ENCODE measurements at regions not wholly inside any gene's neighbourhood (a gene's known extent, or its start where the extent isn't known, plus 50 kb on each side); places are given as distances from the start of the nearest gene placed in this dataset.
A peak's percentile ranks its signal among the peaks of the same experiment; 100 is the strongest.

GRCh38 chr2:215831296-215831913 is 181.9 kb downstream of the MREG start:
- H3K9me1 ChIP-seq (ENCODE audit: control insufficient read depth, insufficient read depth, low read length) = no peaks in the 10 kb centered on the region
- no peaks in the 10 kb centered on the region for H3K79me2 ChIP-seq (ENCODE audit: control insufficient read depth, insufficient read depth, low read length)
- FAIRE-seq (peak; percentile 86), ATAC-seq (peak; percentile 62), DNase-seq (ENCODE audit: extremely low read depth in 1 of 4, low spot score in 3 of 4) (peak in 2 of 4 experiments; percentile 24 to 59)
- no TSS peak for BruUV-seq (replicated peaks)
- H2AFZ ChIP-seq (ENCODE audit: low read depth, low read length) = peak overlapping the region; percentile 89
- H3K4me1 ChIP-seq (replicated peaks in 1 of 2; ENCODE audit: control insufficient read depth in 2 of 2, insufficient read depth in 2 of 2, low read length in 2 of 2) = peaks cover 6 to 37% of the 10 kb centered on the region in 2 experiments; a peak in 3 of 5 replicates
- peaks cover 5% of the 10 kb centered on the region; the same call in 1 of the 2 replicates for H3K9me3 ChIP-seq (replicated peaks; ENCODE audit: control insufficient read depth, insufficient read depth, low read depth, low read length)
- intact Hi-C loops (cut with micrococcal nuclease) (loop anchor here (2.0 to 5.0 kb wide), 3 partner anchors 59 to 377 kb away; no protein-coding TSS in a partner anchor), in situ Hi-C loops (cut with MboI) (no loop called here)
- no peaks in the 10 kb centered on the region; the same call in 2 of the 3 replicates for H3K36me3 ChIP-seq (ENCODE audit: control insufficient read depth, insufficient read depth, low read length)
- peak overlapping the region; percentile 40 to 64; a peak in 3 of 4 replicates for H3K9ac ChIP-seq (ENCODE audit: insufficient read depth in 1 of 2, low read depth in 2 of 2, low read length in 2 of 2)
- CTCF ChIA-PET (ENCODE audit: low intra/inter-chr PET ratio) = no interaction called here
- H3K4me3 ChIP-seq = no peak overlapping the region
- POLR2A ChIA-PET = interaction anchor here (0.6 kb wide), 3 partner anchors 20 to 1577 kb away, joined by 3 to 4 read pairs (median 3); no protein-coding TSS in a partner anchor
- 11% methylated on average over 5 of the region's 5 CpGs for WGBS (ENCODE audit: insufficient coverage, low coverage, missing lambda C conversion rate)
- peak overlapping the region; percentile 66 for H3K4me2 ChIP-seq (ENCODE audit: insufficient read depth, low read length)
- H4K20me1 ChIP-seq (replicated peaks; ENCODE audit: control insufficient read depth, insufficient read depth, low read length) = no peaks in the 10 kb centered on the region
- peak overlapping the region; percentile 88 for H3K27ac ChIP-seq (ENCODE audit: extremely low read depth, low read depth, low read length)
- no peaks in the 10 kb centered on the region for H3K27me3 ChIP-seq (ENCODE audit: control insufficient read depth in 2 of 2, insufficient read depth in 2 of 2, low read length in 2 of 2)
- TF ChIP-seq STAT5A (IDR thresholded peaks at IDR 0.05; ENCODE audit: borderline replicate concordance, low read length) (no peak), CEBPB (tag; IDR thresholded peaks at IDR 0.05) (peak; percentile 72), CREB5 (CRISPR knock-in tag; IDR thresholded peaks at IDR 0.05) (no peak), CREB3 (tag; conservative IDR thresholded peaks at IDR 0.05; ENCODE audit: low read depth) (peak; percentile 65; the same call in 1 of the 2 replicates), CXXC5 (CRISPR knock-in tag; IDR thresholded peaks at IDR 0.05) (peak; percentile 60), ARID1B (IDR thresholded peaks at IDR 0.05) (peak; percentile 57), EP300 (IDR thresholded peaks at IDR 0.05; ENCODE audit: low read length) (peak; percentile 70), ZNF395 (CRISPR knock-in tag; IDR thresholded peaks at IDR 0.05) (no peak), RCOR1 (IDR thresholded peaks at IDR 0.05; ENCODE audit: borderline replicate concordance in 1 of 2, low read depth in 2 of 2, low read length in 2 of 2) (peak in 1 of 2 experiments; percentile 68; a peak in 1 of 4 replicates), ZNF175 (CRISPR knock-in tag; IDR thresholded peaks at IDR 0.05; ENCODE audit: low read depth) (0 out of 2 replicates have a peak, but pooled peaks have one; percentile 24), KLF1 (tag; IDR thresholded peaks at IDR 0.05) (no peak), ATF3 (IDR thresholded peaks at IDR 0.05) (peak; percentile 95), ATF3 (CRISPR knock-in tag; conservative IDR thresholded peaks at IDR 0.05) (no peak), ZNF589 (CRISPR knock-in tag; IDR thresholded peaks at IDR 0.05; ENCODE audit: low read depth) (peak; percentile 59), ZNF263 (CRISPR knock-in tag; IDR thresholded peaks at IDR 0.05; ENCODE audit: borderline replicate concordance) (no peak), SP2 (IDR thresholded peaks at IDR 0.05; ENCODE audit: extremely low read depth, low read depth, low read length, poor library complexity, severe bottlenecking) (no peak)
